AG04449 (cell line): ENCODE measurements at regions not wholly inside any gene's neighbourhood (a gene's known extent, or its start where the extent isn't known, plus 50 kb on each side); places are given as distances from the start of the nearest gene placed in this dataset.

ENCODE experiments used
- CTCF ChIA-PET: fragments of 350-600 bp; formaldehyde crosslinking; extraction: SDS; loops from one replicate; lab custom pipeline; 2021; ENCODE audit warnings: antibody characterized with exemption; lab: Yijun Ruan, JAX
- POLR2A ChIA-PET: fragments of 400-600, 350-600 bp; formaldehyde crosslinking; extraction: SDS; loops from one replicate; lab custom pipeline; 2020; ENCODE audit warnings: antibody characterized with exemption, inconsistent platforms; lab: Yijun Ruan, JAX
- DNase-seq: peaks from one replicate; pipeline ENCODE4 v3.0.0-alpha.2; 2010; ENCODE audit warnings: low read depth, low spot score
- H3K4me3 ChIP-seq: 2 replicates; pipeline ENCODE4 v1.5.1; 2011; ENCODE audit warnings: low read depth, mild to moderate bottlenecking, control low read depth, low read length
- TF ChIP-seq, protein P1 (sequence below): IDR thresholded peaks from one replicate; pipeline ENCODE4 v1.5.1; 2011; ENCODE audit warnings: mild to moderate bottlenecking, moderate library complexity, low read length, control low read depth, inconsistent platforms; ENCODE audit not compliant: insufficient read depth; ENCODE audit errors: missing control alignments

GRCh38 chr4:125434136-125434535, 119.4 kb downstream of the FAT4 start:
- ChIA-PET POLR2A (no interaction called here), CTCF (interaction anchor here (1.4 kb wide), 1 partner anchor 18 kb away, joined by 3 read pairs; no protein-coding TSS in a partner anchor)
- DNase-seq: no peak
- TF ChIP-seq, protein P1, sequence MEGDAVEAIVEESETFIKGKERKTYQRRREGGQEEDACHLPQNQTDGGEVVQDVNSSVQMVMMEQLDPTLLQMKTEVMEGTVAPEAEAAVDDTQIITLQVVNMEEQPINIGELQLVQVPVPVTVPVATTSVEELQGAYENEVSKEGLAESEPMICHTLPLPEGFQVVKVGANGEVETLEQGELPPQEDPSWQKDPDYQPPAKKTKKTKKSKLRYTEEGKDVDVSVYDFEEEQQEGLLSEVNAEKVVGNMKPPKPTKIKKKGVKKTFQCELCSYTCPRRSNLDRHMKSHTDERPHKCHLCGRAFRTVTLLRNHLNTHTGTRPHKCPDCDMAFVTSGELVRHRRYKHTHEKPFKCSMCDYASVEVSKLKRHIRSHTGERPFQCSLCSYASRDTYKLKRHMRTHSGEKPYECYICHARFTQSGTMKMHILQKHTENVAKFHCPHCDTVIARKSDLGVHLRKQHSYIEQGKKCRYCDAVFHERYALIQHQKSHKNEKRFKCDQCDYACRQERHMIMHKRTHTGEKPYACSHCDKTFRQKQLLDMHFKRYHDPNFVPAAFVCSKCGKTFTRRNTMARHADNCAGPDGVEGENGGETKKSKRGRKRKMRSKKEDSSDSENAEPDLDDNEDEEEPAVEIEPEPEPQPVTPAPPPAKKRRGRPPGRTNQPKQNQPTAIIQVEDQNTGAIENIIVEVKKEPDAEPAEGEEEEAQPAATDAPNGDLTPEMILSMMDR: no peak
- no peak overlapping the region for H3K4me3 ChIP-seq

DNA sequence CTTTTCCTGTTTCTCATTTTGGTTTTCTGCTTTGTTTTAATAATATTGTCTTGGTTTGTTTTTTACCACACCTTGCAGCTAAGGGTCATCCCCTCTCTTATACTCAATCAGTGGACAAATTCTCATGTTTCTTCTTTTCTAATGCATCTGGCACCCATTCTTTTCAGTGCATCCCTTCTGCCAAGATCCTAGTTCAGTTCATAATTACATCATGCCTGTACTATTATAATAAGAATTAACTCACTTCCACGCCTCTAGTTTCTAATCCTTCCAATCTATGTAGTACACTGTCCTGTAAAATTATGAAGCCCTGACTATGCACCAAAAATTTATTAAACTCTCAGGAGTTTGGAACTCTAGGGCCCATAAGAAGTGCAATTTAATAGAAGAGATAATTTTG, 126.1 kb downstream of the FAT4 start:
- CTCF ChIA-PET: no interaction called here
- no peak overlapping the region for H3K4me3 ChIP-seq
- TF ChIP-seq, protein P1: no peak
- DNase-seq: no peak
- POLR2A ChIA-PET: no interaction called here

- POLR2A ChIA-PET: no interaction called here
- H3K4me3 ChIP-seq: no peak overlapping the region
- CTCF ChIA-PET: no interaction called here
- TF ChIP-seq, protein P1: no peak
- no peak for DNase-seq
Measured at GRCh38 chr4:125444166-125444565, 129.4 kb downstream of the FAT4 start.

GRCh38 chr4:125445525-125445924, 130.8 kb downstream of the FAT4 start:
- DNase-seq: no peak
- CTCF ChIA-PET: no interaction called here
- H3K4me3 ChIP-seq: no peak overlapping the region
- POLR2A ChIA-PET: no interaction called here
- TF ChIP-seq, protein P1: no peak

DNA sequence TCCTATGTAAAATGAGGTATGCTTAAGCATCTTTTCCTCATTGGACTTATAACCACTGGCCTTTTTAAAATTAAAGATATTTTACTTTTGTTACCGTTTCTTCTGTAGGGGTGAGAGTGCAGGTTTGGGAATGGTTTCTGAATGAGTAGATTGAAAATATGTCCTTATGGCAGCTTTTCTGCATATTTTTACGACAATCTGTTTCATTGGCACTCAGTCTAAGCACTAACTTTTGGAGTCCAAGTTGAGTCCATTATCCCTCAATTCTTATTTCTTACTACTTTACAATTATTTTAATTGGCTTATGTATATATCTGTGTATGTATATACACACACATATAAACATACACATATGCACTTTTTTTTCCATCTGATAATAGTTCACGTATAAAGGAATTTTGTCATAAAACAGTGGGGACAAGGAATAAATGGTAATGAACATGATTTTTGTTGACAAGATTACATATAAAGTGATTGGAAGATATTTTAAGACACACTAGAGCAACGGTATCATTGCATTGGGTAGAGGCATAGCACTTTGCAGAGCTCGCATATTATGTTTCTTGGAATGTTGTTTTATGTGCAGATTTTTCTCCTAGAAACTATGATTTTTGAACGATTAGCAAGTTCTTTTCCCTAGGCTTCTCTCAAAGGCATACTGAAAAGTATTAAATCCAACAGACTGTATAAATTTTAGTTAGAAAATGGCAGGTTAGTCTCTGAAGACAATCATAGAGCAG, 133.0 kb downstream of the FAT4 start:
- ChIA-PET CTCF (no interaction called here), POLR2A (no interaction called here)
- no peak for DNase-seq
- TF ChIP-seq, protein P1: no peak
- H3K4me3 ChIP-seq: no peak overlapping the region

GRCh38 chr4:125456075-125456474, 141.3 kb downstream of the FAT4 start:
- no peak for DNase-seq
- POLR2A ChIA-PET: no interaction called here
- CTCF ChIA-PET: no interaction called here
- TF ChIP-seq, protein P1: no peak
- H3K4me3 ChIP-seq: no peak overlapping the region
